Non-pigmented ciliary epithelial cell (primary cell): ENCODE measurements at regions not wholly inside any gene's neighbourhood (a gene's known extent, or its start where the extent isn't known, plus 50 kb on each side); places are given as distances from the start of the nearest gene placed in this dataset.
"Not testable (repeated sequence)": the region's sequence is repeated elsewhere in the genome, so short reads cannot be mapped to it uniquely, and the experiment has no call there.

ENCODE experiments used
- DNase-seq: peaks from one replicate; pipeline ENCODE4 v3.0.0-alpha.2; 2010; ENCODE audit warnings: low read depth

- not testable (repeated sequence) for DNase-seq
Observed at GRCh38 chrX:92298067-92298466, 518.9 kb downstream of the PCDH11X start.

- not testable (repeated sequence) for DNase-seq
Observed at GRCh38 chrX:92333194-92333593, 554.0 kb downstream of the PCDH11X start.

GRCh38 chrX:92351065-92351464 is 571.9 kb downstream of the PCDH11X start:
- not testable (repeated sequence) for DNase-seq

- DNase-seq = no peak
Observed at GRCh38 chrX:92351511-92351910, 572.3 kb downstream of the PCDH11X start.
